Astrocyte (in vitro differentiated cells and primary cell): ENCODE measurements at regions not wholly inside any gene's neighbourhood (a gene's known extent, or its start where the extent isn't known, plus 50 kb on each side); places are given as distances from the start of the nearest gene placed in this dataset.
"Not testable (repeated sequence)": the region's sequence is repeated elsewhere in the genome, so short reads cannot be mapped to it uniquely, and the experiment has no call there.

Source experiments
- DNase-seq: peaks from one replicate; pipeline ENCODE4 v3.0.0-alpha.2; 2010; ENCODE audit warnings: low read depth
- FAIRE-seq: peaks from 2 replicates; lab custom pipeline; 2011; peaks lifted over from hg19 to GRCh38; lab: Jason Lieb, UNC
- H2AFZ ChIP-seq: 2 replicates; pipeline ENCODE4 v1.6.0; 2012; ENCODE audit warnings: low read depth, low read length, inconsistent platforms
- H3K27ac ChIP-seq: 2 replicates; pipeline ENCODE4 v1.5.1; 2011; ENCODE audit warnings: low read depth, low read length, inconsistent platforms
- H3K27me3 ChIP-seq: 2 replicates; pipeline ENCODE4 v1.6.0; 2011; ENCODE audit warnings: low read length, inconsistent platforms; ENCODE audit not compliant: insufficient read depth
- H3K36me3 ChIP-seq: 2 replicates; pipeline ENCODE4 v1.5.1; 2011; ENCODE audit warnings: low read length, inconsistent platforms; ENCODE audit not compliant: insufficient read depth
- H3K4me1 ChIP-seq: 2 replicates; pipeline ENCODE4 v1.5.1; 2011; ENCODE audit warnings: low read length, inconsistent platforms; ENCODE audit not compliant: insufficient read depth
- H3K4me2 ChIP-seq: 2 replicates; pipeline ENCODE4 v1.6.0; 2012; ENCODE audit warnings: low read length, inconsistent platforms
- H3K4me3 ChIP-seq: 2 replicates; pipeline ENCODE4 v1.5.1; 2011; ENCODE audit warnings: low read depth, mild to moderate bottlenecking, low read length, inconsistent platforms; ENCODE audit not compliant: insufficient read depth
- H3K79me2 ChIP-seq: 2 replicates; pipeline ENCODE4 v1.6.0; 2012; ENCODE audit warnings: mild to moderate bottlenecking, low read length, inconsistent platforms; ENCODE audit not compliant: insufficient read depth
- H3K9ac ChIP-seq: 2 replicates; pipeline ENCODE4 v1.6.0; 2012; ENCODE audit warnings: mild to moderate bottlenecking, low read length, inconsistent platforms
- H3K9me3 ChIP-seq: 2 replicates; pipeline ENCODE4 v1.5.1; 2012; ENCODE audit warnings: low read depth, mild to moderate bottlenecking, low read length, inconsistent platforms; ENCODE audit not compliant: insufficient read depth
- H4K20me1 ChIP-seq: 2 replicates; pipeline ENCODE4 v1.6.0; 2012; ENCODE audit warnings: low read length, inconsistent platforms; ENCODE audit not compliant: insufficient read depth
- H3K27ac Mint-ChIP-seq: one replicate; pipeline ENCODE4 v1.8.0; 2021; ENCODE audit warnings: mild to moderate bottlenecking, mixed read lengths; ENCODE audit not compliant: unreplicated experiment
- H3K27me3 Mint-ChIP-seq: one replicate; pipeline ENCODE4 v1.8.0; 2021; ENCODE audit warnings: low read depth, mixed read lengths; ENCODE audit not compliant: unreplicated experiment
- H3K36me3 Mint-ChIP-seq: one replicate; pipeline ENCODE4 v1.8.0; 2021; ENCODE audit warnings: low read depth, mixed read lengths; ENCODE audit not compliant: unreplicated experiment
- H3K4me1 Mint-ChIP-seq: one replicate; pipeline ENCODE4 v1.8.0; 2021; ENCODE audit warnings: low read depth, mixed read lengths; ENCODE audit not compliant: unreplicated experiment
- H3K4me3 Mint-ChIP-seq: one replicate; pipeline ENCODE4 v1.8.0; 2021; ENCODE audit warnings: mild to moderate bottlenecking, moderate library complexity, mixed read lengths; ENCODE audit not compliant: unreplicated experiment
- H3K9me3 Mint-ChIP-seq: one replicate; pipeline ENCODE4 v1.8.0; 2021; ENCODE audit warnings: mild to moderate bottlenecking, mixed read lengths; ENCODE audit not compliant: unreplicated experiment
- CTCF ChIP-seq: IDR thresholded peaks from 2 replicates; pipeline ENCODE4 v1.5.1; 2011; ENCODE audit warnings: low read depth, mild to moderate bottlenecking, inconsistent platforms, low read length, moderate library complexity; ENCODE audit not compliant: insufficient read depth
- EZH2 ChIP-seq: IDR thresholded peaks from 2 replicates; pipeline ENCODE4 v1.6.1; 2012; ENCODE audit warnings: mild to moderate bottlenecking, low read length, inconsistent platforms; ENCODE audit not compliant: insufficient read depth

GRCh38 chr22:47352920-47353700, 590.7 kb downstream of the TBC1D22A start:
- no peaks in the 10 kb centered on the region for H3K9me3 ChIP-seq
- no peak for FAIRE-seq
- H3K36me3 Mint-ChIP-seq = no peaks in the 10 kb centered on the region

DNA sequence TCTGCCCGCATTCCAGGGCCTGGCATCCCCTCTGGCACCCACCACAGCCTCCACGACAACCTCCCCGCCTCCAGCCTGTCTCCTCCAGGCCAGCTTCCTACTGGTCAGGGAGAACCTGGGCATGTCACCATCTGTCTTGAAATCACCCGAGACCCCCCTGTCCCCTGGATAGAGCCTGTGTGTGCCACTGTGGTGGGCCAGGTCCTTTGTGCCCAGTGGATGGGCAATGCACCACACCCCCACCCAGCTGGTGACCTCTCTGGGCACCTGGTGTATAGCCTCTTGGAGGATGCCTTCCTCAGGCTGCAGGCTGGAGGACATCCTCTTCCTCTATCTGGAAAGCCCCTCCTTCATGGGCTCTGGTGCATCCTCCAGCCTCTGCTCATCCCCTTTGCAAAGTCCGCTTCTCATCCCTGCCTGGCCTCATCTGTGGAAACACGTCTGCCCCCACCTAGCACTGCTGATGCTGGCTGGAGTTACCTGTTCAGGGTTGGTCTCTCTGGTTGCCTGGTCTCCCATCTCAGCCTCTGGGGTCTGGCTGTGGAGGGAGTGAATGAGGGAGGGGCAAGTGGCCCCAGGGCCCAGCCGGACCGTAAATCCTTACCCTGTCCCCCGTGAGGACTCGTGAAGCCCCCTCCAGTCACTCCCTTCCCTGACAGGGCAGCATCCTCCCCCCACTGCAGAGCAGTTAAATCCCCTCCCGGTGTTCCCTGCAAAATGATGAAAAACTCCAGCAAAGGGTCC, 589.6 kb downstream of the TBC1D22A start:
- no peaks in the 10 kb centered on the region for H3K36me3 ChIP-seq
- H3K4me2 ChIP-seq = no peak overlapping the region
- no peak overlapping the region for H3K9ac ChIP-seq
- no peak for DNase-seq
- FAIRE-seq = no peak
- H3K79me2 ChIP-seq = no peaks in the 10 kb centered on the region
- no peaks in the 10 kb centered on the region for H3K27me3 Mint-ChIP-seq
- TF ChIP-seq CTCF (no peak), EZH2 (no peak)
- no peak overlapping the region for H3K27ac ChIP-seq
- no peaks in the 10 kb centered on the region for H3K9me3 ChIP-seq
- H3K4me3 ChIP-seq = no peak overlapping the region
- H3K4me3 Mint-ChIP-seq = no peak overlapping the region
- H3K27ac Mint-ChIP-seq = no peak overlapping the region
- H3K36me3 Mint-ChIP-seq = no peaks in the 10 kb centered on the region
- H3K4me1 Mint-ChIP-seq = no peaks in the 10 kb centered on the region
- no peaks in the 10 kb centered on the region for H4K20me1 ChIP-seq
- H3K9me3 Mint-ChIP-seq = peaks cover 20% of the 10 kb centered on the region
- H3K27me3 ChIP-seq = no peaks in the 10 kb centered on the region
- no peaks in the 10 kb centered on the region for H3K4me1 ChIP-seq
- H2AFZ ChIP-seq = no peak overlapping the region

More at GRCh38 chr22:47352920-47353700, 590.7 kb downstream of the TBC1D22A start:
- H3K4me3 ChIP-seq = no peak overlapping the region
- no peaks in the 10 kb centered on the region for H3K79me2 ChIP-seq
- no peaks in the 10 kb centered on the region for H3K27me3 ChIP-seq
- Mint-ChIP-seq H3K4me1 (no peaks in the 10 kb centered on the region), H3K27me3 (no peaks in the 10 kb centered on the region), H3K27ac (no peak overlapping the region), H3K9me3 (peaks cover 22% of the 10 kb centered on the region), H3K4me3 (no peak overlapping the region)
- no peak overlapping the region for H3K9ac ChIP-seq
- no peak overlapping the region for H2AFZ ChIP-seq
- no peaks in the 10 kb centered on the region for H3K4me1 ChIP-seq
- DNase-seq = no peak
- H3K27ac ChIP-seq = no peak overlapping the region
- no peak overlapping the region for H3K4me2 ChIP-seq
- H4K20me1 ChIP-seq = no peaks in the 10 kb centered on the region
- TF ChIP-seq CTCF (no peak), EZH2 (no peak)
- no peaks in the 10 kb centered on the region for H3K36me3 ChIP-seq

GRCh38 chr22:47346287-47346686, 583.8 kb downstream of the TBC1D22A start:
- not testable (repeated sequence) for H3K27ac Mint-ChIP-seq, H3K9me3 ChIP-seq, H3K79me2 ChIP-seq, H3K4me3 ChIP-seq, H3K27ac ChIP-seq, H3K36me3 ChIP-seq, H3K27me3 ChIP-seq, H3K4me1 Mint-ChIP-seq, H3K36me3 Mint-ChIP-seq, H3K4me1 ChIP-seq, H3K4me3 Mint-ChIP-seq, H3K4me2 ChIP-seq, FAIRE-seq, H4K20me1 ChIP-seq, H2AFZ ChIP-seq, H3K27me3 Mint-ChIP-seq, DNase-seq, H3K9ac ChIP-seq
- peaks cover 14% of the 10 kb centered on the region for H3K9me3 Mint-ChIP-seq
